Calu3 (cell line): ENCODE measurements at regions not wholly inside any gene's neighbourhood (a gene's known extent, or its start where the extent isn't known, plus 50 kb on each side); places are given as distances from the start of the nearest gene placed in this dataset.

Experiments used
- BruUV-seq: library from RNA; stranded (reverse); fragments of 400-500 nt; replicated peaks from 2 replicates; lab custom pipeline; 2021; lab: Mats Ljungman, UMichigan
- CTCF ChIA-PET: fragments of 300-600 bp; sonication (Branson Sonifier 250); formaldehyde crosslinking; loops from one replicate; lab custom pipeline; 2022; ENCODE audit warnings: antibody characterized with exemption; lab: Charles Lee
- DNase-seq: peaks from one replicate; pipeline ENCODE4 v3.0.0; 2022
- H3K27ac Mint-ChIP-seq: one replicate; pipeline ENCODE4 v1.8.0; 2022; ENCODE audit warnings: mixed read lengths; ENCODE audit not compliant: unreplicated experiment
- H3K27me3 Mint-ChIP-seq: one replicate; pipeline ENCODE4 v1.8.0; 2022; ENCODE audit warnings: mixed read lengths; ENCODE audit not compliant: unreplicated experiment
- H3K36me3 Mint-ChIP-seq: one replicate; pipeline ENCODE4 v1.8.0; 2022; ENCODE audit warnings: mild to moderate bottlenecking, moderate library complexity, mixed read lengths; ENCODE audit not compliant: insufficient read depth, unreplicated experiment
- H3K4me1 Mint-ChIP-seq: one replicate; pipeline ENCODE4 v1.8.0; 2022; ENCODE audit warnings: mild to moderate bottlenecking, low read depth, mixed read lengths; ENCODE audit not compliant: unreplicated experiment
- H3K4me3 Mint-ChIP-seq: one replicate; pipeline ENCODE4 v1.8.0; 2022; ENCODE audit warnings: mild to moderate bottlenecking, low read depth, moderate library complexity, mixed read lengths; ENCODE audit not compliant: unreplicated experiment
- H3K9me3 Mint-ChIP-seq: one replicate; pipeline ENCODE4 v1.8.0; 2022; ENCODE audit warnings: low read depth, mixed read lengths; ENCODE audit not compliant: unreplicated experiment
- CTCF ChIP-seq: fragments of 200-600 bp; IDR thresholded peaks from one replicate; pipeline ENCODE4 v1.8.0; 2022; ENCODE audit warnings: antibody characterized with exemption; ENCODE audit not compliant: unreplicated experiment
- intact Hi-C: fragments of 100-400 bp; cut with micrococcal nuclease; formaldehyde crosslinking; loops from one replicate; pipeline ENCODE4 v1.10.0; 2022; ENCODE audit not compliant: unreplicated experiment

GRCh38 chr11:77523712-77524111 lies 49.8 kb upstream of the PAK1 start:
- BruUV-seq: no TSS peak
- CTCF ChIA-PET: interaction anchor here (1.4 kb wide), 1 partner anchor 52 kb away, joined by 3 read pairs; no protein-coding TSS in a partner anchor
- Mint-ChIP-seq H3K36me3 (no peaks in the 10 kb centered on the region), H3K27ac (no peak overlapping the region), H3K27me3 (no peaks in the 10 kb centered on the region), H3K4me1 (no peaks in the 10 kb centered on the region), H3K4me3 (no peak overlapping the region), H3K9me3 (no peaks in the 10 kb centered on the region)
- TF ChIP-seq CTCF: no peak
- intact Hi-C loops: no loop called here
- no peak for DNase-seq
